NCI-H748 (cell line): ENCODE measurements at regions not wholly inside any gene's neighbourhood (a gene's known extent, or its start where the extent isn't known, plus 50 kb on each side); places are given as distances from the start of the nearest gene placed in this dataset.
"Not testable (repeated sequence)": the region's sequence is repeated elsewhere in the genome, so short reads cannot be mapped to it uniquely, and the experiment has no call there.

ENCODE experiments used
- DNase-seq: peaks from one replicate; lab custom pipeline; 2025; ENCODE audit not compliant: unreplicated experiment; lab: John Stamatoyannopoulos, UW

GRCh38 chr6:154629127-154629526 is 104.1 kb upstream of the SCAF8 start:
- DNase-seq = no peak

- no peak for DNase-seq
Observed at GRCh38 chr6:154632119-154632518, 101.1 kb upstream of the SCAF8 start.

- DNase-seq = no peak
Observed at GRCh38 chr6:154637392-154637791, 95.8 kb upstream of the SCAF8 start.

GRCh38 chr6:154638369-154638768 is 94.8 kb upstream of the SCAF8 start:
- DNase-seq = no peak

GRCh38 chr6:154639196-154639595 is 94.0 kb upstream of the SCAF8 start:
- not testable (repeated sequence) for DNase-seq

GRCh38 chr6:154648188-154648887 is 84.9 kb upstream of the SCAF8 start:
- DNase-seq = no peak

GRCh38 chr6:154648888-154649205 is 84.4 kb upstream of the SCAF8 start:
- no peak for DNase-seq

- DNase-seq = no peak
Observed at GRCh38 chr6:154649721-154650120, 83.5 kb upstream of the SCAF8 start.

GRCh38 chr6:154650351-154650750 is 82.9 kb upstream of the SCAF8 start:
- no peak for DNase-seq

- DNase-seq = no peak
Observed at GRCh38 chr6:154651656-154652055, 81.6 kb upstream of the SCAF8 start.

GRCh38 chr6:154653385-154653784 is 79.8 kb upstream of the SCAF8 start:
- DNase-seq = no peak

- no peak for DNase-seq
Observed at GRCh38 chr6:154653853-154654252, 79.4 kb upstream of the SCAF8 start.

GRCh38 chr6:154656660-154657059 is 76.6 kb upstream of the SCAF8 start:
- DNase-seq = no peak

GRCh38 chr6:154661768-154662167 is 71.4 kb upstream of the SCAF8 start:
- no peak for DNase-seq

- DNase-seq = no peak
Observed at GRCh38 chr6:154664287-154664686, 68.9 kb upstream of the SCAF8 start.

- no peak for DNase-seq
Observed at GRCh38 chr6:154668156-154668555, 65.1 kb upstream of the SCAF8 start.

- no peak for DNase-seq
Observed at GRCh38 chr6:154672086-154672485, 61.1 kb upstream of the SCAF8 start.

GRCh38 chr6:154673919-154674318 is 59.3 kb upstream of the SCAF8 start:
- no peak for DNase-seq

GRCh38 chr6:154675602-154676088 is 57.6 kb upstream of the SCAF8 start:
- peak; percentile 94 for DNase-seq

- no peak for DNase-seq
Observed at GRCh38 chr6:154682633-154683125, 50.5 kb upstream of the SCAF8 start.
